H1 (cell line): ENCODE measurements at regions not wholly inside any gene's neighbourhood (a gene's known extent, or its start where the extent isn't known, plus 50 kb on each side); places are given as distances from the start of the nearest gene placed in this dataset.
"Not testable (repeated sequence)": the region's sequence is repeated elsewhere in the genome, so short reads cannot be mapped to it uniquely, and the experiment has no call there.

ENCODE experiments used
- CHD1 ChIP-seq: IDR thresholded peaks from 2 replicates; pipeline ENCODE4 v1.6.1; 2012; ENCODE audit warnings: low read depth, low read length, improper control_type of control experiment
- HDAC2 ChIP-seq, 2 experiments: fragments of 300-600 bp in 1 of 2; sonication (generic) in 1 of 2; IDR thresholded peaks; 2 replicates each; pipeline ENCODE4 v1.6.1; 2011 to 2012; ENCODE audit warnings: low read depth in 2 of 2, low read length in 2 of 2, mild to moderate bottlenecking in 2 of 2, moderate library complexity in 2 of 2, borderline replicate concordance in 1 of 2, inconsistent platforms in 1 of 2
- RXRA ChIP-seq: IDR thresholded peaks from 2 replicates; pipeline ENCODE4 v1.6.1; 2011; ENCODE audit warnings: low read depth, mild to moderate bottlenecking, low read length, moderate library complexity; ENCODE audit not compliant: insufficient read depth
- SIX5 ChIP-seq: IDR thresholded peaks from 2 replicates; pipeline ENCODE4 v1.6.1; 2011; ENCODE audit warnings: mild to moderate bottlenecking, low read depth, low read length
- SUZ12 ChIP-seq: fragments of 200-600 bp; sonication (generic); IDR thresholded peaks from 2 replicates; pipeline ENCODE4 v1.6.1; 2012; ENCODE audit warnings: mild to moderate bottlenecking, inconsistent platforms, low read length, moderate library complexity, mixed read lengths
- YY1 ChIP-seq: IDR thresholded peaks from 2 replicates; pipeline ENCODE4 v1.6.1; 2011; ENCODE audit warnings: low read depth, mild to moderate bottlenecking, low read length
- TF ChIP-seq, protein P1 (sequence below): IDR thresholded peaks from 2 replicates; pipeline ENCODE4 v1.6.1; 2012; ENCODE audit warnings: inconsistent platforms

DNA sequence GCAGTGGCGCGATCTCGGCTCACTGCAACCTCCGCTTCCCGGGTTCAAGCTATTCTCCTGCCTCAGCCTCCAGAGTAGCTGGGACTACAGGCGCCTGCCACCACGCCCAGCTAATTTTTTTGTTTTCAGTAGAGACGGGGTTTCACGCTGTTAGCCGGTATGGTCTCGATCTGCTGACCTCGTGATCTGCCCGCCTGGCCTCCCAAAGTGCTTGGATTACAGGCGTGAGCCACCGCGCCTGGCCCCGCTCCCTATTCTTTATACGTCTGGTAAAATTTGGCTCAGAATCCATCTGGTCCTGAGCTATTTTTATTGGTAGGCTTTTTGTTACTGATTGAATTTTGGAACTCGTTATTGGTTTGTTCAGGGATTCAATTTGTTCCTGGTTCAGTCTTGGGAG, 336.7 kb downstream of the AEBP2 start:
- not testable (repeated sequence) for TF ChIP-seq YY1; HDAC2 (IDR thresholded peaks at IDR 0.05; ENCODE audit: borderline replicate concordance in 1 of 2, low read depth in 2 of 2, low read length in 2 of 2); SUZ12; CHD1; SIX5; RXRA
- TF ChIP-seq, protein P1, sequence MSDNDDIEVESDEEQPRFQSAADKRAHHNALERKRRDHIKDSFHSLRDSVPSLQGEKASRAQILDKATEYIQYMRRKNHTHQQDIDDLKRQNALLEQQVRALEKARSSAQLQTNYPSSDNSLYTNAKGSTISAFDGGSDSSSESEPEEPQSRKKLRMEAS = not testable (repeated sequence)
